OCI-LY1 (cell line): ENCODE measurements at regions not wholly inside any gene's neighbourhood (a gene's known extent, or its start where the extent isn't known, plus 50 kb on each side); places are given as distances from the start of the nearest gene placed in this dataset.

Experiments
- EZH2 ChIP-seq: fragments of 200-600 bp; sonication (generic), shearing (Covaris generic); IDR thresholded peaks from 2 replicates; pipeline ENCODE4 v1.8.0; 2017; ENCODE audit warnings: borderline replicate concordance, mixed run types, mild to moderate bottlenecking, antibody characterized with exemption, low read length, moderate library complexity, mixed read lengths
- TF ChIP-seq, protein P1 (sequence below): fragments of 200-600 bp; sonication (generic), shearing (Covaris generic); IDR thresholded peaks from 2 replicates; pipeline ENCODE4 v1.5.1; 2017; ENCODE audit warnings: mild to moderate bottlenecking, antibody characterized with exemption, low read length, moderate library complexity, mixed read lengths

GRCh38 chr11:37984991-37985390 lies 1387.0 kb upstream of the RAG2 start:
- TF ChIP-seq, protein P1, sequence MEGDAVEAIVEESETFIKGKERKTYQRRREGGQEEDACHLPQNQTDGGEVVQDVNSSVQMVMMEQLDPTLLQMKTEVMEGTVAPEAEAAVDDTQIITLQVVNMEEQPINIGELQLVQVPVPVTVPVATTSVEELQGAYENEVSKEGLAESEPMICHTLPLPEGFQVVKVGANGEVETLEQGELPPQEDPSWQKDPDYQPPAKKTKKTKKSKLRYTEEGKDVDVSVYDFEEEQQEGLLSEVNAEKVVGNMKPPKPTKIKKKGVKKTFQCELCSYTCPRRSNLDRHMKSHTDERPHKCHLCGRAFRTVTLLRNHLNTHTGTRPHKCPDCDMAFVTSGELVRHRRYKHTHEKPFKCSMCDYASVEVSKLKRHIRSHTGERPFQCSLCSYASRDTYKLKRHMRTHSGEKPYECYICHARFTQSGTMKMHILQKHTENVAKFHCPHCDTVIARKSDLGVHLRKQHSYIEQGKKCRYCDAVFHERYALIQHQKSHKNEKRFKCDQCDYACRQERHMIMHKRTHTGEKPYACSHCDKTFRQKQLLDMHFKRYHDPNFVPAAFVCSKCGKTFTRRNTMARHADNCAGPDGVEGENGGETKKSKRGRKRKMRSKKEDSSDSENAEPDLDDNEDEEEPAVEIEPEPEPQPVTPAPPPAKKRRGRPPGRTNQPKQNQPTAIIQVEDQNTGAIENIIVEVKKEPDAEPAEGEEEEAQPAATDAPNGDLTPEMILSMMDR: no peak
- TF ChIP-seq EZH2: no peak
